HG02938 (cell line): ENCODE measurements at regions not wholly inside any gene's neighbourhood (a gene's known extent, or its start where the extent isn't known, plus 50 kb on each side); places are given as distances from the start of the nearest gene placed in this dataset.
A peak's percentile ranks its signal among the peaks of the same experiment; 100 is the strongest.
"Not testable (repeated sequence)": the region's sequence is repeated elsewhere in the genome, so short reads cannot be mapped to it uniquely, and the experiment has no call there.

Source experiments
- ATAC-seq: cut with Tn5 transposase; IDR thresholded peaks from one replicate; pipeline ENCODE4 v1.9.1; 2021; ENCODE audit warnings: mild to moderate bottlenecking, moderate library complexity; ENCODE audit not compliant: unreplicated experiment

DNA sequence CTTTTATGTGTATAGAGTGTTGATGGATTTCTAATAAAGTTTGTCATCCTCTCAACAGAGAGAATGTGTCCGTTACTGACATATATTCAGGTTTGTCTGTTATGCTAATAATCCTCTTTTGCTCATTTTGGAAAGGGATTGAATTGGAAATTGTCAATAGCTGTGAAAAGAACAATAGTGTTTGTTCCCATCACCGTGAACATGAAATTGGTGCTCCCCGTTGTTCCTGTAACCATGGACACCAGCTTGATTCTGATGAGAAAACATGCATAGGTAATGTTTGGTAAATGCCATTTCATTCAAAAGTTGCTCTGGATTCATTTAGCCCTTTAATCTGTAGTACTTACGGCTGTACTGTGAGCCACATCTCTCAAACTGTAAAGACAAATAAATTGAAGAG is 707.0 kb upstream of the GOLIM4 start:
- ATAC-seq, result no peak

GRCh38 chr3:168801794-168802193 is 706.1 kb upstream of the GOLIM4 start:
- no peak for ATAC-seq

- ATAC-seq, result no peak
Measured at GRCh38 chr3:168796339-168796738, 700.6 kb upstream of the GOLIM4 start.

GRCh38 chr3:168794427-168794826 is 698.7 kb upstream of the GOLIM4 start:
- ATAC-seq, result no peak

DNA sequence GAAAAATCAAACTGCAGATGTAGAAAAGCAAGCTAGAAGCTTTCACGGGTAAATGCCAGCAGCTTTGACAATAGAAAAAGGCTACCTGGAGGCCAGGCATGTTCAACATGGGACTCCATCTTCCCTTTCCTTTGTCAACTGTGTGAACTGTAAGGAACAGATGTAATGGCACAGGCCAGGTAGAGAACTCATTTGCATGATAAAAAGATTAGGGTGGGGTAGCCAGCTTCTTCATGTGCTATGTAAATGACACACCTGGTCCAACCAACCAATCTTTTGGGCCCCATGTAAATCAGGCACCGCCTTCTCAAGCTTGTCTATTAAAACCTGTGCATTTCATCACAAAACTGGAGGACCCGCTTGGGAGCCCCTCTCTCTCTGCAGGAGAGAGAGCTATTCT is 686.5 kb upstream of the GOLIM4 start:
- no peak for ATAC-seq

- ATAC-seq, result not testable (repeated sequence)
Measured at GRCh38 chr3:168779970-168780645, 684.4 kb upstream of the GOLIM4 start.

DNA sequence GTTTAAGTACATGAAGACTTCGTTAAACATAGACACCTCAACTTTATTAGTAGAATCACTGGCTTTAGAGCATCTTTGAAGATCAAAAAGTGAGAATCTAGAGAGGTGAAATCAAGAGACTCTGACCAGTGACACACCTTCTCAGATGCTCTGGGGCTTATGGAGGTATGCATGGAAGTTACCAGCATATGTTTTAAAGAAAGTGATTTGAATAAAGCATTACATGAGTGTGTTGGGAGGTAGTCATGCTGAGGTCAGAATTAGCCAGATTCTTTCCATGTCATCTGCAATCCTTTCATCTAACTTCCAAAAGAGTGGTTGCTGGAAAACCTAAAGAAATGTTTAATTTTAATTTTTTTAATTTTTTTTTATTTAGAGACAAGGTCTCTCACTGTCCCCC is 658.0 kb upstream of the GOLIM4 start:
- ATAC-seq, result no peak

- no peak for ATAC-seq
Measured at GRCh38 chr3:168752339-168752738, 656.6 kb upstream of the GOLIM4 start.

GRCh38 chr3:168747697-168748096 is 652.0 kb upstream of the GOLIM4 start:
- no peak for ATAC-seq

- no peak for ATAC-seq
Measured at GRCh38 chr3:168738527-168739325, 643.0 kb upstream of the GOLIM4 start.

GRCh38 chr3:168736202-168736601 is 640.5 kb upstream of the GOLIM4 start:
- no peak for ATAC-seq

- no peak for ATAC-seq
Measured at GRCh38 chr3:168730073-168730472, 634.3 kb upstream of the GOLIM4 start.

DNA sequence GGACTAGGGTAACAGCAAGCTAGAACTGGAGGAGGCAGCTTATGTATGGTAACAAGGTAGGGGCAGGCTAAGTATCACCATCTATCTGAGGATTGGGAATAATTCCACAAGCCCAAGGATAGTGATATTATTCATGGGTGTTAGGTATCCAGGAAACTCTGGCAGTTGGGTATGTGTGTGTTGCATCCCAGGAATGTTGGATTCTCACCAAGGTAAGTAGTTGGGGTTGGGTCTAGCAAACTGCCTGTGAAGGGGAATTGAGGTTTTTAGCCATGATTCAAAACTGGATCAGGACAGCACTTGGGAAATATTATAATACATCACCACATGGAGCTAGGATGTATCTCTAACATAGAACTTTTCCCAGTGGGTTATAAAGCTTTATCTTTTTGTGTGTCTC is 626.4 kb upstream of the GOLIM4 start:
- no peak for ATAC-seq

GRCh38 chr3:168714609-168715240 is 619.0 kb upstream of the GOLIM4 start:
- ATAC-seq, result peak; percentile 95

GRCh38 chr3:168709073-168709472 is 613.3 kb upstream of the GOLIM4 start:
- ATAC-seq, result no peak

- ATAC-seq, result no peak
Measured at GRCh38 chr3:168707900-168708299, 612.2 kb upstream of the GOLIM4 start.

- no peak for ATAC-seq
Measured at GRCh38 chr3:168705412-168705811, 609.7 kb upstream of the GOLIM4 start.

- no peak for ATAC-seq
Measured at GRCh38 chr3:168696051-168696450, 600.3 kb upstream of the GOLIM4 start.

- no peak for ATAC-seq
Measured at GRCh38 chr3:168693870-168694269, 598.1 kb upstream of the GOLIM4 start.

DNA sequence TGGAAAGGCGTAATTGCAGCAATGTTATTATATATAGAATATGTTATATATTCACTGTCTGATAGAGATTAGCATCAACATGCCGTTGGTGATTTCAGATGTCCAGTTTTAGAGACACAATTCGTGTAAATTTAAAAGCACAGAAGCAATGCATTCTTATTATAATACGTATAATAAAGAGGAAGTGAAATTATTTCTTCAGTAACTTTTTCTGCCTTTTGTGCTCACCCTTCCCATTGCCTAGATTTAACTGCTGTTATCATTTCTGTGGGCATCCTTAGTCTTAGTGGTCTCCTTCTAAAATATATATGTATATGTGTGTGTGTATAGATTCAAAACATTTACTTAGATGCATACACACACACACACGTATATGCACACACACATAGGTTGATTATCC is 592.5 kb upstream of the GOLIM4 start:
- ATAC-seq, result no peak

- no peak for ATAC-seq
Measured at GRCh38 chr3:168684519-168684918, 588.8 kb upstream of the GOLIM4 start.

DNA sequence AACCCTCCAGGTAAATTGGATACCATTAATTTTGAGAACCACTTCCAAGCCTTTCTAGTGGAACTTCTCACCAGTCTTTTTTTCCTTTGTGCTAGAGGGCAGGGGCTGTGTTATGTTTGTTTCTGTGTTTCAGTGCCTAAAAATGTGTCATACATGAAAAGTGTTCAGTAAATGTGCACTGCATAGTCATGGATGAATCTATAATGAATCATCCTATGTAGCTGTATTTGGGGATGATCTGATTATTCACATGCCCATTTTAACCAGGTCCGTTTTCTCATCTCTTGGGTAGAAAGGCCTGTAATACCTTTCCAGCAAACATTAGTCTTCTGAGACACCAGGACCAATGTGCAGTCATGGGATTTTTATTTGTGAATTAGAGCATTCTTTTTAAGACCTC is 583.0 kb upstream of the GOLIM4 start:
- no peak for ATAC-seq
